Neural cell (in vitro differentiated cells): ENCODE measurements at regions not wholly inside any gene's neighbourhood (a gene's known extent, or its start where the extent isn't known, plus 50 kb on each side); places are given as distances from the start of the nearest gene placed in this dataset.

Experiments used
- EZH2 ChIP-seq: fragments of 200-600, 300-800 bp; shearing (Covaris generic), sonication (generic); IDR thresholded peaks from 2 replicates; pipeline ENCODE4 v1.6.1; 2014; ENCODE audit warnings: antibody characterized with exemption, low read length, borderline replicate concordance, mild to moderate bottlenecking; ENCODE audit not compliant: insufficient read depth, poor library complexity, severe bottlenecking
- TF ChIP-seq, protein P1 (sequence below): fragments of 450-650 bp; IDR thresholded peaks from 2 replicates; pipeline ENCODE4 v1.5.1; 2014; ENCODE audit warnings: antibody characterized with exemption, mild to moderate bottlenecking, moderate library complexity; ENCODE audit not compliant: poor library complexity, severe bottlenecking

DNA sequence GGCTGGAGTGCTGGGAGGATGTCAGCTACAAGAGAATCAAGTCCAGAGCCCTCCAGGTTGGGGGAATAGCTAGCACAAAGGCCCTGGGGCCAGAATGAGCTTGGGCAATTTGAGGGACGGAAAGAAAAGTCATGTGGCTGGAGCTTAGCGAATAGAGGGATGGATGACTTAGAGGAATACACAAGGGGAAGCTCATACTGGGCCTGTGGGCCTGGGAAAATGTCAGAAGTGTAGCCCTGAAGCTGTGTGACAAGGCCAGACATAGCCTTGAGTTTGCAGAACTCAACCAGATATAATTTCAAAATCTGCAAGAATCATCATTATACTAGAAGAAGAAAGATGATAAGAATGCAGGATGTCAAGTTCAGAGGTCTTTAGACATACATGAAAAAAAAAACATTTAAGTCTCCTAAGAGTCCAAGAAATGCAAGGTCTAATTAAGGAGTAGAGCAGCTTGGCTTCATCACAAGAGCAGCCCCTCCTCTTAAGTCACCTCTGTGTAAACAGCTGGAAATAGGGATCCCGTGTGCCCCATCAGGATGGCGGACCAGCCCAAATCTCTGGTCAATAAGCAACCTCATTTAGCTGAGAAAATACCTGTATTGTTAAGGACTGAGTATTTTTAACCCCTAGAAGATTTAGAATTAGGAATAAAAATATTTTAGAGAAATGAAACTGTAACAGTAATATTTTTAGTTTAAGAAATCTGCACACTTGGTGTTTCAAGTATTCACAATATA, 66.6 kb downstream of the ABCC12 start:
- TF ChIP-seq, protein P1, sequence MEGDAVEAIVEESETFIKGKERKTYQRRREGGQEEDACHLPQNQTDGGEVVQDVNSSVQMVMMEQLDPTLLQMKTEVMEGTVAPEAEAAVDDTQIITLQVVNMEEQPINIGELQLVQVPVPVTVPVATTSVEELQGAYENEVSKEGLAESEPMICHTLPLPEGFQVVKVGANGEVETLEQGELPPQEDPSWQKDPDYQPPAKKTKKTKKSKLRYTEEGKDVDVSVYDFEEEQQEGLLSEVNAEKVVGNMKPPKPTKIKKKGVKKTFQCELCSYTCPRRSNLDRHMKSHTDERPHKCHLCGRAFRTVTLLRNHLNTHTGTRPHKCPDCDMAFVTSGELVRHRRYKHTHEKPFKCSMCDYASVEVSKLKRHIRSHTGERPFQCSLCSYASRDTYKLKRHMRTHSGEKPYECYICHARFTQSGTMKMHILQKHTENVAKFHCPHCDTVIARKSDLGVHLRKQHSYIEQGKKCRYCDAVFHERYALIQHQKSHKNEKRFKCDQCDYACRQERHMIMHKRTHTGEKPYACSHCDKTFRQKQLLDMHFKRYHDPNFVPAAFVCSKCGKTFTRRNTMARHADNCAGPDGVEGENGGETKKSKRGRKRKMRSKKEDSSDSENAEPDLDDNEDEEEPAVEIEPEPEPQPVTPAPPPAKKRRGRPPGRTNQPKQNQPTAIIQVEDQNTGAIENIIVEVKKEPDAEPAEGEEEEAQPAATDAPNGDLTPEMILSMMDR: no peak
- TF ChIP-seq EZH2: no peak
